Astrocyte (in vitro differentiated cells and primary cell): ENCODE measurements at regions not wholly inside any gene's neighbourhood (a gene's known extent, or its start where the extent isn't known, plus 50 kb on each side); places are given as distances from the start of the nearest gene placed in this dataset.
A peak's percentile ranks its signal among the peaks of the same experiment; 100 is the strongest.

Experiments
- DNase-seq: peaks from one replicate; pipeline ENCODE4 v3.0.0-alpha.2; 2010; ENCODE audit warnings: low read depth
- FAIRE-seq: peaks from 2 replicates; lab custom pipeline; 2011; peaks lifted over from hg19 to GRCh38; lab: Jason Lieb, UNC
- H2AFZ ChIP-seq: 2 replicates; pipeline ENCODE4 v1.6.0; 2012; ENCODE audit warnings: low read depth, low read length, inconsistent platforms
- H3K27ac ChIP-seq: 2 replicates; pipeline ENCODE4 v1.5.1; 2011; ENCODE audit warnings: low read depth, low read length, inconsistent platforms
- H3K27me3 ChIP-seq: 2 replicates; pipeline ENCODE4 v1.6.0; 2011; ENCODE audit warnings: low read length, inconsistent platforms; ENCODE audit not compliant: insufficient read depth
- H3K36me3 ChIP-seq: 2 replicates; pipeline ENCODE4 v1.5.1; 2011; ENCODE audit warnings: low read length, inconsistent platforms; ENCODE audit not compliant: insufficient read depth
- H3K4me1 ChIP-seq: 2 replicates; pipeline ENCODE4 v1.5.1; 2011; ENCODE audit warnings: low read length, inconsistent platforms; ENCODE audit not compliant: insufficient read depth
- H3K4me2 ChIP-seq: 2 replicates; pipeline ENCODE4 v1.6.0; 2012; ENCODE audit warnings: low read length, inconsistent platforms
- H3K4me3 ChIP-seq: 2 replicates; pipeline ENCODE4 v1.5.1; 2011; ENCODE audit warnings: low read depth, mild to moderate bottlenecking, low read length, inconsistent platforms; ENCODE audit not compliant: insufficient read depth
- H3K79me2 ChIP-seq: 2 replicates; pipeline ENCODE4 v1.6.0; 2012; ENCODE audit warnings: mild to moderate bottlenecking, low read length, inconsistent platforms; ENCODE audit not compliant: insufficient read depth
- H3K9ac ChIP-seq: 2 replicates; pipeline ENCODE4 v1.6.0; 2012; ENCODE audit warnings: mild to moderate bottlenecking, low read length, inconsistent platforms
- H3K9me3 ChIP-seq: 2 replicates; pipeline ENCODE4 v1.5.1; 2012; ENCODE audit warnings: low read depth, mild to moderate bottlenecking, low read length, inconsistent platforms; ENCODE audit not compliant: insufficient read depth
- H4K20me1 ChIP-seq: 2 replicates; pipeline ENCODE4 v1.6.0; 2012; ENCODE audit warnings: low read length, inconsistent platforms; ENCODE audit not compliant: insufficient read depth
- H3K27ac Mint-ChIP-seq: one replicate; pipeline ENCODE4 v1.8.0; 2021; ENCODE audit warnings: mild to moderate bottlenecking, mixed read lengths; ENCODE audit not compliant: unreplicated experiment
- H3K27me3 Mint-ChIP-seq: one replicate; pipeline ENCODE4 v1.8.0; 2021; ENCODE audit warnings: low read depth, mixed read lengths; ENCODE audit not compliant: unreplicated experiment
- H3K36me3 Mint-ChIP-seq: one replicate; pipeline ENCODE4 v1.8.0; 2021; ENCODE audit warnings: low read depth, mixed read lengths; ENCODE audit not compliant: unreplicated experiment
- H3K4me1 Mint-ChIP-seq: one replicate; pipeline ENCODE4 v1.8.0; 2021; ENCODE audit warnings: low read depth, mixed read lengths; ENCODE audit not compliant: unreplicated experiment
- H3K4me3 Mint-ChIP-seq: one replicate; pipeline ENCODE4 v1.8.0; 2021; ENCODE audit warnings: mild to moderate bottlenecking, moderate library complexity, mixed read lengths; ENCODE audit not compliant: unreplicated experiment
- H3K9me3 Mint-ChIP-seq: one replicate; pipeline ENCODE4 v1.8.0; 2021; ENCODE audit warnings: mild to moderate bottlenecking, mixed read lengths; ENCODE audit not compliant: unreplicated experiment
- CTCF ChIP-seq: IDR thresholded peaks from 2 replicates; pipeline ENCODE4 v1.5.1; 2011; ENCODE audit warnings: low read depth, mild to moderate bottlenecking, inconsistent platforms, low read length, moderate library complexity; ENCODE audit not compliant: insufficient read depth
- EZH2 ChIP-seq: IDR thresholded peaks from 2 replicates; pipeline ENCODE4 v1.6.1; 2012; ENCODE audit warnings: mild to moderate bottlenecking, low read length, inconsistent platforms; ENCODE audit not compliant: insufficient read depth

- Mint-ChIP-seq H3K4me1 (peaks cover 16% of the 10 kb centered on the region), H3K36me3 (no peaks in the 10 kb centered on the region), H3K4me3 (no peak overlapping the region), H3K27ac (no peak overlapping the region), H3K9me3 (no peaks in the 10 kb centered on the region), H3K27me3 (no peaks in the 10 kb centered on the region)
- Histone ChIP-seq H3K36me3 (no peaks in the 10 kb centered on the region), H3K9ac (no peak overlapping the region), H3K27ac (no peak overlapping the region), H3K4me2 (no peak overlapping the region), H2AFZ (no peak overlapping the region), H3K79me2 (no peaks in the 10 kb centered on the region), H3K9me3 (no peaks in the 10 kb centered on the region), H3K27me3 (no peaks in the 10 kb centered on the region), H4K20me1 (no peaks in the 10 kb centered on the region), H3K4me1 (no peaks in the 10 kb centered on the region), H3K4me3 (no peak overlapping the region)
- no peak for TF ChIP-seq EZH2
- no peak for FAIRE-seq
- DNase-seq, result no peak
Observed at GRCh38 chr10:58048936-58049335, 218.8 kb downstream of the IPMK start.

- peak overlapping the region; percentile 26 for H3K4me2 ChIP-seq
- H3K27me3 Mint-ChIP-seq, result no peaks in the 10 kb centered on the region
- TF ChIP-seq EZH2, result no peak
- TF ChIP-seq CTCF, result no peak
- peak; percentile 92 for DNase-seq
- H3K27me3 ChIP-seq, result no peaks in the 10 kb centered on the region
- no peak overlapping the region for H3K4me3 Mint-ChIP-seq
- H3K36me3 ChIP-seq, result no peaks in the 10 kb centered on the region
- H3K9me3 Mint-ChIP-seq, result peaks cover 2% of the 10 kb centered on the region
- no peaks in the 10 kb centered on the region for H3K36me3 Mint-ChIP-seq
- no peaks in the 10 kb centered on the region for H3K79me2 ChIP-seq
- H3K27ac Mint-ChIP-seq, result peak overlapping the region; percentile 34
- no peak overlapping the region for H3K27ac ChIP-seq
- H3K4me3 ChIP-seq, result no peak overlapping the region
- H3K4me1 Mint-ChIP-seq, result peaks cover 19% of the 10 kb centered on the region
- peak; percentile 97 for FAIRE-seq
- no peak overlapping the region for H2AFZ ChIP-seq
- no peak overlapping the region for H3K9ac ChIP-seq
- no peaks in the 10 kb centered on the region for H4K20me1 ChIP-seq
- H3K9me3 ChIP-seq, result no peaks in the 10 kb centered on the region
- peaks cover 3% of the 10 kb centered on the region for H3K4me1 ChIP-seq
Observed at GRCh38 chr10:58044072-58044471, 223.6 kb downstream of the IPMK start.

- H3K27me3 ChIP-seq, result no peaks in the 10 kb centered on the region
- H2AFZ ChIP-seq, result no peak overlapping the region
- no peaks in the 10 kb centered on the region for H3K9me3 ChIP-seq
- H3K79me2 ChIP-seq, result no peaks in the 10 kb centered on the region
- DNase-seq (no peak), FAIRE-seq (no peak)
- Mint-ChIP-seq H3K27me3 (no peaks in the 10 kb centered on the region), H3K36me3 (no peaks in the 10 kb centered on the region), H3K4me3 (no peak overlapping the region), H3K4me1 (peaks cover 19% of the 10 kb centered on the region), H3K27ac (no peak overlapping the region), H3K9me3 (peaks cover 2% of the 10 kb centered on the region)
- no peak overlapping the region for H3K4me3 ChIP-seq
- TF ChIP-seq CTCF (no peak), EZH2 (no peak)
- no peak overlapping the region for H3K27ac ChIP-seq
- no peak overlapping the region for H3K9ac ChIP-seq
- no peaks in the 10 kb centered on the region for H4K20me1 ChIP-seq
- no peaks in the 10 kb centered on the region for H3K36me3 ChIP-seq
- peaks cover 3% of the 10 kb centered on the region for H3K4me1 ChIP-seq
- H3K4me2 ChIP-seq, result no peak overlapping the region
Observed at GRCh38 chr10:58041901-58042300, 225.8 kb downstream of the IPMK start.
